Kidney (tissue), 13 donors: ENCODE measurements at regions not wholly inside any gene's neighbourhood (a gene's known extent, or its start where the extent isn't known, plus 50 kb on each side); places are given as distances from the start of the nearest gene placed in this dataset.

Experiments
- DNase-seq, 5 donors: peaks; one replicate each; pipeline ENCODE4 v3.0.0-alpha.2; 2013 to 2020
- FAIRE-seq: peaks from 2 replicates; lab custom pipeline; 2012; peaks lifted over from hg19 to GRCh38; lab: Jason Lieb, UNC
- H3K27ac ChIP-seq, 2 donors: one replicate each; pipeline ENCODE4 v1.7.0; 2013; ENCODE audit warnings: low read depth in 2 of 2, low read length in 2 of 2, inconsistent platforms in 1 of 2
- H3K27me3 ChIP-seq: one replicate; pipeline ENCODE4 v1.7.1; 2013; ENCODE audit warnings: low read length, inconsistent platforms; ENCODE audit not compliant: control insufficient read depth, insufficient read depth
- H3K36me3 ChIP-seq, 3 donors: one replicate each; pipeline versions ENCODE4 v1.7.0 to v1.7.1; 2013; ENCODE audit warnings: low read length in 3 of 3, control low read depth in 1 of 3, inconsistent platforms in 1 of 3; ENCODE audit not compliant: insufficient read depth in 3 of 3, control insufficient read depth in 2 of 3
- H3K4me1 ChIP-seq, 3 donors: one replicate each; pipeline versions ENCODE4 v1.7.0 to v1.7.1; 2013; ENCODE audit warnings: low read length in 3 of 3, inconsistent platforms in 1 of 3, low read depth in 1 of 3; ENCODE audit not compliant: control insufficient read depth in 2 of 3, insufficient read depth in 2 of 3
- H3K4me3 ChIP-seq, 3 donors: one replicate each; pipeline versions ENCODE4 v1.7.0 to v1.8.1; 2013; ENCODE audit warnings: low read length in 3 of 3, control low read depth in 1 of 3, inconsistent platforms in 1 of 3
- H3K9ac ChIP-seq, 3 donors: one replicate each; pipeline versions ENCODE4 v1.7.0 to v1.7.1; 2013; ENCODE audit warnings: low read length in 3 of 3, control low read depth in 1 of 3, inconsistent platforms in 1 of 3
- H3K9me3 ChIP-seq, 3 donors: one replicate each; pipeline versions ENCODE4 v1.7.0 to v1.7.1; 2013; ENCODE audit warnings: low read length in 3 of 3, control low read depth in 1 of 3, inconsistent platforms in 1 of 3; ENCODE audit not compliant: control insufficient read depth in 2 of 3, insufficient read depth in 1 of 3
- CTCF ChIP-seq: IDR thresholded peaks from 3 replicates; pipeline ENCODE4 v1.5.1; 2012; ENCODE audit warnings: mild to moderate bottlenecking, moderate library complexity, borderline replicate concordance; ENCODE audit not compliant: insufficient read depth; ENCODE audit errors: extremely low read depth
- intact Hi-C: fragments of 100-400 bp; cut with DNase I; formaldehyde crosslinking; loops from one replicate; pipeline ENCODE4 v1.11.1; 2022
- donor health status: control.
- donor health status: control.
- donor health status: control.
- donor health status: control.
- donor health status: control.
- donor health status: DM: yes; HTN: yes; CAD: no.
- donor health status: Normal renal cell carcinoma (clear cell type).

- Histone ChIP-seq H3K27me3 (no peaks in the 10 kb centered on the region), H3K27ac (no peak overlapping the region), H3K9ac (no peak overlapping the region), H3K4me3 (no peak overlapping the region), H3K4me1 (peaks cover 0 to 3% (median 0%) of the 10 kb centered on the region in 3 donors), H3K36me3 (no peaks in the 10 kb centered on the region), H3K9me3 (no peaks in the 10 kb centered on the region)
- intact Hi-C loops: no loop called here
- no peak for TF ChIP-seq CTCF
- DNase-seq (no peak), FAIRE-seq (no peak)
Observed at GRCh38 chr14:89707086-89707485, 247.4 kb downstream of the EFCAB11 start.

GRCh38 chr14:89702876-89703200, 251.7 kb downstream of the EFCAB11 start:
- intact Hi-C loops: no loop called here
- FAIRE-seq (no peak), DNase-seq (no peak)
- Histone ChIP-seq H3K36me3 (no peaks in the 10 kb centered on the region), H3K4me1 (peaks cover 0 to 5% (median 0%) of the 10 kb centered on the region in 3 donors), H3K9ac (no peak overlapping the region), H3K27me3 (no peaks in the 10 kb centered on the region), H3K4me3 (no peak overlapping the region), H3K27ac (no peak overlapping the region), H3K9me3 (no peaks in the 10 kb centered on the region)
- TF ChIP-seq CTCF: no peak

GRCh38 chr14:89702073-89702875, 252.3 kb downstream of the EFCAB11 start:
- no peak for FAIRE-seq
- Histone ChIP-seq H3K9me3 (no peaks in the 10 kb centered on the region), H3K4me1 (peaks cover 0 to 5% (median 0%) of the 10 kb centered on the region in 3 donors), H3K36me3 (no peaks in the 10 kb centered on the region), H3K4me3 (peak overlapping the region; percentile 26 to 60 (median 55)), H3K27ac (peak overlapping the region; percentile 43 to 56), H3K27me3 (no peaks in the 10 kb centered on the region), H3K9ac (peak overlapping the region in 2 of 3 donors; percentile 9 to 64)
- intact Hi-C loops: no loop called here
- DNase-seq: peak in 3 of 5 donors; percentile 47 to 76 (median 73)
- no peak for TF ChIP-seq CTCF
